Testis (tissue), 2 donors: ENCODE measurements at regions not wholly inside any gene's neighbourhood (a gene's known extent, or its start where the extent isn't known, plus 50 kb on each side); places are given as distances from the start of the nearest gene placed in this dataset.

ENCODE experiments used
- POLR2A ChIP-seq: fragments of 450-650 bp; IDR thresholded peaks from one replicate; pipeline ENCODE4 v1.6.1; 2017; ENCODE audit warnings: antibody characterized with exemption, mild to moderate bottlenecking, moderate library complexity
- TF ChIP-seq, protein P1 (sequence below), 3 experiments: fragments of 450-650 bp in 2 of 3; fragments of 200-600 bp in 1 of 3; sonication (generic) in 1 of 3; IDR thresholded peaks; one replicate each; pipeline ENCODE4 v1.5.1; 2016 to 2019; ENCODE audit warnings: antibody characterized with exemption in 3 of 3, mild to moderate bottlenecking in 2 of 3, moderate library complexity in 1 of 3

DNA sequence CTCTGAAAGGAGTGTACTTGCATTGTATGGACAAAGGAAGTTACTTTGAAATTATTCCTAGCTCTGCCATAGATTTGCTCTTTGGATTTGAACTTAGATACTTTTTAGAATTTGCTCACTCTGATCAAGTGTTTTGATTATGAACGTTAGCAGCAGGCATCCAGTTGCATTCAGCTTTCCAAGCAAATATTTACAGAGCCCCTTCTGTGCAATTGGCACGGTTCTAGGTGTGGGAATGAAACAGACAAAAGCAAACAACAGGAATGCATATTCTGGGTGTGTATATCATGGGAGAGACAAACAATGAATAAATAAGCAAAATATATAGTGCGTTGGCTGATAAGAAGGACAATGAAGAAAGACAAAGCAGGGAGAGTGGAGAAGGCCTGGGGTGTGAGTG, 125.5 kb upstream of the ADAMTS9 start:
- TF ChIP-seq, protein P1, sequence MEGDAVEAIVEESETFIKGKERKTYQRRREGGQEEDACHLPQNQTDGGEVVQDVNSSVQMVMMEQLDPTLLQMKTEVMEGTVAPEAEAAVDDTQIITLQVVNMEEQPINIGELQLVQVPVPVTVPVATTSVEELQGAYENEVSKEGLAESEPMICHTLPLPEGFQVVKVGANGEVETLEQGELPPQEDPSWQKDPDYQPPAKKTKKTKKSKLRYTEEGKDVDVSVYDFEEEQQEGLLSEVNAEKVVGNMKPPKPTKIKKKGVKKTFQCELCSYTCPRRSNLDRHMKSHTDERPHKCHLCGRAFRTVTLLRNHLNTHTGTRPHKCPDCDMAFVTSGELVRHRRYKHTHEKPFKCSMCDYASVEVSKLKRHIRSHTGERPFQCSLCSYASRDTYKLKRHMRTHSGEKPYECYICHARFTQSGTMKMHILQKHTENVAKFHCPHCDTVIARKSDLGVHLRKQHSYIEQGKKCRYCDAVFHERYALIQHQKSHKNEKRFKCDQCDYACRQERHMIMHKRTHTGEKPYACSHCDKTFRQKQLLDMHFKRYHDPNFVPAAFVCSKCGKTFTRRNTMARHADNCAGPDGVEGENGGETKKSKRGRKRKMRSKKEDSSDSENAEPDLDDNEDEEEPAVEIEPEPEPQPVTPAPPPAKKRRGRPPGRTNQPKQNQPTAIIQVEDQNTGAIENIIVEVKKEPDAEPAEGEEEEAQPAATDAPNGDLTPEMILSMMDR (IDR thresholded peaks at IDR 0.05): no peak
- no peak for TF ChIP-seq POLR2A
